Esophagus (tissue), 2 donors: ENCODE measurements at regions not wholly inside any gene's neighbourhood (a gene's known extent, or its start where the extent isn't known, plus 50 kb on each side); places are given as distances from the start of the nearest gene placed in this dataset.

Experiments
- H3K27ac ChIP-seq, 2 donors: one replicate each; pipeline ENCODE4 v1.5.1; 2013; ENCODE audit warnings: low read depth in 2 of 2, mild to moderate bottlenecking in 2 of 2, inconsistent platforms in 1 of 2, low read length in 1 of 2, moderate library complexity in 1 of 2
- H3K27me3 ChIP-seq, 2 donors: one replicate each; pipeline ENCODE4 v1.6.1; 2013; ENCODE audit warnings: low read length in 2 of 2, control low read depth in 1 of 2, mild to moderate bottlenecking in 1 of 2; ENCODE audit not compliant: insufficient read depth in 2 of 2, control insufficient read depth in 1 of 2
- H3K36me3 ChIP-seq, 2 donors: one replicate each; pipeline ENCODE4 v1.6.1; 2013; ENCODE audit warnings: low read length in 1 of 2; ENCODE audit not compliant: control insufficient read depth in 2 of 2, insufficient read depth in 2 of 2
- H3K4me1 ChIP-seq, 2 donors: one replicate each; pipeline ENCODE4 v1.6.1; 2013; ENCODE audit warnings: low read length in 1 of 2; ENCODE audit not compliant: control insufficient read depth in 2 of 2, insufficient read depth in 2 of 2
- H3K4me3 ChIP-seq, 2 donors: one replicate each; pipeline ENCODE4 v1.5.1; 2013; ENCODE audit warnings: low read length in 2 of 2, mild to moderate bottlenecking in 2 of 2, low read depth in 1 of 2, moderate library complexity in 1 of 2
- H3K9me3 ChIP-seq, 2 donors: one replicate each; pipeline ENCODE4 v1.6.1; 2013; ENCODE audit warnings: mild to moderate bottlenecking in 2 of 2, low read depth in 1 of 2, low read length in 1 of 2, moderate library complexity in 1 of 2; ENCODE audit not compliant: control insufficient read depth in 2 of 2, insufficient read depth in 1 of 2
- WGBS, 2 donors: extraction: QIAGEN DNeasy Blood & Tissue Kit; methylation state at CpG; one replicate each; pipeline ENCODE4 v1.1.7; 2013; 5-methylcytosine and 5-hydroxymethylcytosine counted together
- donor health status: healthy with polysubstance abuse.
- donor health status: Bipolar disorder and iron deficiency.

DNA sequence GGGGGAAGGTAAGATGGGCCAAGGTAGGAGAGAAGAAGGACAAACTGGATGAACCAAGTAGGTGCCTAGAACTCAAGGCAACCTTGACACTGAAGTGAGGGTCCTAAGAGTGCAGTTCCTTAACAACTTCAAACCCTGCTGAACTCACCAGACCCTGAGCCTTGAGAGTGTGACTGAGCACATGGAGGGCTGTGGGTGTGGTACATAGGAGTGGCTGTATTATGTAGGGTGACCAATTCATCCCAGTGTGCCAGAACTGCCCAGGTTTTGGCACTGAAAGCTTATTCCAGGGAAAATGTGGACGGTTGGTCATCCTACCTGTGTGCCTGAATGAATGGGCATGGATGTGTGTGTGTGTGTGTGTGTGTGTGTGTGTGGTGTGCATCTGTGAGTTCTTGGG lies 281.8 kb downstream of the DHX35 start:
- no peaks in the 10 kb centered on the region for H3K4me1 ChIP-seq
- H3K36me3 ChIP-seq = no peaks in the 10 kb centered on the region
- no peak overlapping the region for H3K27ac ChIP-seq
- no peak overlapping the region for H3K4me3 ChIP-seq
- H3K27me3 ChIP-seq = no peaks in the 10 kb centered on the region
- peaks cover 0 to 4% of the 10 kb centered on the region in 2 donors for H3K9me3 ChIP-seq
- WGBS, 2 donors = 75 to 87% methylated on average over 1 of the region's 1 CpG

DNA sequence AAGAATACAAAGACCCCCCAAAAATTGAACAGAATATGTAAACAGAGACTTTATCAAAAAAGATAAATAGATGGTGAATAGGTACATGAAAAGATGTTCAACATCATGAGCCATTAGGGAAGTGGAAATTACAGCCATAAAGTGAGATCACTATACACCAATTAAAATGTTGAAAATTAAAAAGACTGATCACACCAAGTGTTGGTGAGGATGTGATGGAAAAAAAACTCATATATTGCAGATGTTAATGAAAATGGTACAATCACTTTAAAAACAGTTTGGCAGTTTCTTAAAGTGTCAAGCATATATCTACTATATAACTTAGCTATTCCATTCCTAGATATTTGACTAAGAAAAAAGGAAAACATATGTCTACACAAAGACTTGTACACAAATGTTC lies 280.5 kb downstream of the DHX35 start:
- Histone ChIP-seq H3K27ac (no peak overlapping the region), H3K4me1 (no peaks in the 10 kb centered on the region), H3K36me3 (no peaks in the 10 kb centered on the region), H3K27me3 (no peaks in the 10 kb centered on the region), H3K4me3 (no peak overlapping the region), H3K9me3 (peaks cover 0 to 4% of the 10 kb centered on the region in 2 donors)

DNA sequence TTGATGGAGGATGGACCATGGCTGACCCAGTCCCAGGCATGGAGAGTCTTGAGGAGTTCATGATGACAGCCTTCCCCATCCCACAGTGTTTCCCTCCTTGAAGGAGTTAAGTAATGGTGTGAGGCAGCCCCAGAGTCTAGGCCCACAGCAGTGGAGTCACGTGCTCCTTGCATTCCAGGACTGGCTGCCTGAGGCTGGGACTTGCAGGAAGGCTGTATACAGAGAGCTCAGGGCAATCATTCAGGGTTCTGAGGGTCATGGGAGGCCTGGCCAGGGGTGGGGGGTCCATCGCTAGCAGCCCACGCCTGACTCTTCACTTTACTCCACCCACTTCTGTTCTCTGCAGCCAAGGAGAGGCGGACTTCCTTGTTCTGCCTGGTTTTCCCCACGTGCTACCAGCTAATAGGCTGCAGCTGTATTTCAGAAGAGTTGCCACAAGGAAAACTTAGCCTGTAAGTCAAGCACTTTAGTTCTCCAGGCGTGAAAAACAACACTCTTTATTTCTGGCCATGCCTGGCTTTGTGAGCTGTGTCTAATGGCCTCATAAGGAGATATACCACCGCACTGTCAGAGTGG lies 272.5 kb downstream of the DHX35 start:
- no peaks in the 10 kb centered on the region for H3K36me3 ChIP-seq
- 60 to 66% methylated on average over 7 of the region's 7 CpGs for WGBS, 2 donors
- no peak overlapping the region for H3K27ac ChIP-seq
- peaks cover 0 to 3% of the 10 kb centered on the region in 2 donors for H3K9me3 ChIP-seq
- H3K4me3 ChIP-seq = no peak overlapping the region
- no peaks in the 10 kb centered on the region for H3K4me1 ChIP-seq
- H3K27me3 ChIP-seq = no peaks in the 10 kb centered on the region

- Histone ChIP-seq H3K27ac (no peak overlapping the region), H3K36me3 (no peaks in the 10 kb centered on the region), H3K9me3 (peaks cover 0 to 3% of the 10 kb centered on the region in 2 donors), H3K27me3 (no peaks in the 10 kb centered on the region), H3K4me1 (no peaks in the 10 kb centered on the region), H3K4me3 (no peak overlapping the region)
- WGBS, 2 donors = 88 to 92% methylated on average over 4 of the region's 4 CpGs
Measured at GRCh38 chr20:39233755-39234154, 271.6 kb downstream of the DHX35 start.

DNA sequence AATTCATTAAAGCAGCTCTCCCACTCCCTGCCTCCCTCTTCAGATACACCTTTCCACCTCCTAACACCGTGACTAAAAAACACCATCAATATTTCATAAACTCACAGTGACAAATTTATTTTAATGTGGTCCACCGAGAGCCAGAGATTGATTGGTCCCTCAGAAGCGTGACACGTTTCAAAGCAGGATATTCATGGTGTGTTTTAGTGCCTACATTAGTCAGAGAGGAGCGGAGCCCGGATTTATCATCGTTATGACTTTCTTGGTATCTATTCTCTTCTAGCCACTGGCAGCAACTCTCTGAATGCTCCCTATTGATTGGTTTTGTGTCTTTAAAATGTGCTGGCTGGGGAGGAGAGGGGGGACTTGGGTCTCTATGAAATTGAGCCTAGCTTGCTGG lies 265.3 kb downstream of the DHX35 start:
- WGBS, 2 donors = 71 to 78% methylated on average over 7 of the region's 7 CpGs
- H3K27ac ChIP-seq = no peak overlapping the region
- no peaks in the 10 kb centered on the region for H3K9me3 ChIP-seq
- H3K27me3 ChIP-seq = no peaks in the 10 kb centered on the region
- no peaks in the 10 kb centered on the region for H3K4me1 ChIP-seq
- H3K36me3 ChIP-seq = no peaks in the 10 kb centered on the region
- no peak overlapping the region for H3K4me3 ChIP-seq

GRCh38 chr20:39225978-39226377 lies 263.8 kb downstream of the DHX35 start:
- 84 to 87% methylated on average over 1 of the region's 1 CpG for WGBS, 2 donors

GRCh38 chr20:39225536-39225935 lies 263.4 kb downstream of the DHX35 start:
- Histone ChIP-seq H3K27me3 (no peaks in the 10 kb centered on the region), H3K4me3 (no peak overlapping the region), H3K4me1 (no peaks in the 10 kb centered on the region), H3K27ac (no peak overlapping the region), H3K9me3 (no peaks in the 10 kb centered on the region), H3K36me3 (no peaks in the 10 kb centered on the region)
- WGBS, 2 donors = 51 to 59% methylated on average over 5 of the region's 5 CpGs

More at GRCh38 chr20:39225978-39226377, 263.8 kb downstream of the DHX35 start:
- Histone ChIP-seq H3K4me3 (no peak overlapping the region), H3K27me3 (no peaks in the 10 kb centered on the region), H3K36me3 (no peaks in the 10 kb centered on the region), H3K9me3 (no peaks in the 10 kb centered on the region), H3K27ac (no peak overlapping the region), H3K4me1 (no peaks in the 10 kb centered on the region)

DNA sequence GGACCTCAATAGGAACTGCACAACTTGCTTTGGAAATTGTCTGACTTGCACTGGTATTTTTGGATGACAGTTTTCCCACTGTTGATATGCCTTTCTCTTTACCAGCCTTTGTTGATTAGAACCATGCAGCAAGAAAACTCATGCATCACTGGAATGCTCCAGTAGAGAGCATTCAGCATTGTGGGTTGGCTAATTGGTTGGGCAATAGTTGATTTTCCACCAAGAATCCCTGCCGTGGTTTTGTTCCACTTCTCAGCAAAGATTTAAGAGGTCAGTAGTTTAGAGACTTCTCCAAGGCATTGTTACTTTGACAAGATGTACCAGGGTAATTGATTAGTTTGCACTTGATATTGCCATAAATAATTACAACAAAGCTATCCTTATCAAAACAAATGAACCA lies 260.0 kb downstream of the DHX35 start:
- H3K36me3 ChIP-seq = no peaks in the 10 kb centered on the region
- 16 to 24% methylated on average over 1 of the region's 1 CpG for WGBS, 2 donors
- no peak overlapping the region for H3K27ac ChIP-seq
- no peak overlapping the region for H3K4me3 ChIP-seq
- H3K4me1 ChIP-seq = no peaks in the 10 kb centered on the region
- no peaks in the 10 kb centered on the region for H3K9me3 ChIP-seq
- no peaks in the 10 kb centered on the region for H3K27me3 ChIP-seq

GRCh38 chr20:39216195-39216594 lies 254.1 kb downstream of the DHX35 start:
- Histone ChIP-seq H3K27me3 (no peaks in the 10 kb centered on the region), H3K4me3 (no peak overlapping the region), H3K36me3 (no peaks in the 10 kb centered on the region), H3K27ac (no peak overlapping the region), H3K9me3 (no peaks in the 10 kb centered on the region), H3K4me1 (no peaks in the 10 kb centered on the region)
- WGBS, 2 donors = 81 to 93% methylated on average over 3 of the region's 3 CpGs

GRCh38 chr20:39214828-39215227 lies 252.7 kb downstream of the DHX35 start:
- 46 to 51% methylated on average over 2 of the region's 2 CpGs for WGBS, 2 donors
- Histone ChIP-seq H3K36me3 (no peaks in the 10 kb centered on the region), H3K4me1 (no peaks in the 10 kb centered on the region), H3K27me3 (no peaks in the 10 kb centered on the region), H3K27ac (no peak overlapping the region), H3K9me3 (no peaks in the 10 kb centered on the region), H3K4me3 (no peak overlapping the region)
